K562 (cell line): ENCODE measurements at regions not wholly inside any gene's neighbourhood (a gene's known extent, or its start where the extent isn't known, plus 50 kb on each side); places are given as distances from the start of the nearest gene placed in this dataset.

Experiments
- ATAC-seq: fragments of 200-7000 bp; cut with Tn5 transposase; 3 replicates; pipeline ENCODE4 v1.9.1; 2020; ENCODE audit warnings: moderate library complexity
- BruUV-seq: library from RNA; stranded (reverse); fragments of 400-500 nt; replicated peaks from 2 replicates; lab custom pipeline; 2021; lab: Mats Ljungman, UMichigan
- CTCF ChIA-PET: fragments of 300-600 bp; formaldehyde crosslinking; extraction: SDS; loops from one replicate; lab custom pipeline; 2021; ENCODE audit warnings: low intra/inter-chr PET ratio; lab: Yijun Ruan, JAX
- POLR2A ChIA-PET: fragments of 300-600, 350-650 bp; sonication (Branson Sonifier 250); formaldehyde crosslinking; extraction: SDS; loops from one replicate; lab custom pipeline; 2021; ENCODE audit warnings: antibody characterized with exemption, inconsistent platforms; lab: Yijun Ruan, JAX
- DNase-seq, 4 experiments: peaks; one replicate each; pipeline versions ENCODE4 v3.0.0 to v3.0.0-alpha.2; 2011 to 2018; ENCODE audit warnings: low spot score in 3 of 4, mixed read lengths in 3 of 4; ENCODE audit errors: extremely low read depth in 1 of 4
- FAIRE-seq: peaks from 2 replicates; lab custom pipeline; 2011; peaks lifted over from hg19 to GRCh38; lab: Jason Lieb, UNC
- H2AFZ ChIP-seq: 2 replicates; pipeline ENCODE4 v1.6.0; 2011; ENCODE audit warnings: low read depth, low read length, control low read depth, inconsistent platforms
- H3K27ac ChIP-seq: fragments of 200-600 bp; 3 replicates; pipeline ENCODE4 v1.8.0; 2011; ENCODE audit warnings: low read depth, mild to moderate bottlenecking, control low read depth, inconsistent platforms, low read length, moderate library complexity, mixed read lengths; ENCODE audit errors: extremely low read depth
- H3K27me3 ChIP-seq, 2 experiments: fragments of 300-600 bp in 1 of 2; 2 replicates in 1 of 2; 3 replicates in 1 of 2; pipeline versions ENCODE4 v1.6.0 to v1.8.0; 2011; ENCODE audit warnings: inconsistent platforms in 2 of 2, low read length in 2 of 2, mild to moderate bottlenecking in 1 of 2, mixed read lengths in 1 of 2, moderate library complexity in 1 of 2; ENCODE audit not compliant: control insufficient read depth in 2 of 2, insufficient read depth in 2 of 2
- H3K36me3 ChIP-seq: fragments of 300-600 bp; 3 replicates; pipeline ENCODE4 v1.8.0; 2011; ENCODE audit warnings: mild to moderate bottlenecking, low read length, inconsistent platforms; ENCODE audit not compliant: control insufficient read depth, insufficient read depth
- H3K4me1 ChIP-seq, 2 experiments: fragments of 200-600 bp in 1 of 2; replicated peaks in 1 of 2; 2 replicates in 1 of 2; 3 replicates in 1 of 2; pipeline versions ENCODE4 v1.5.1 to v1.8.0; 2011; ENCODE audit warnings: inconsistent platforms in 2 of 2, low read length in 2 of 2, mild to moderate bottlenecking in 1 of 2, mixed read lengths in 1 of 2, moderate library complexity in 1 of 2; ENCODE audit not compliant: control insufficient read depth in 2 of 2, insufficient read depth in 2 of 2
- H3K4me2 ChIP-seq: 2 replicates; pipeline ENCODE4 v1.6.1; 2011; ENCODE audit warnings: low read length, control low read depth, inconsistent platforms, mixed read lengths; ENCODE audit not compliant: insufficient read depth
- H3K4me3 ChIP-seq: fragments of 200-600 bp; sonication (generic), shearing (Covaris generic); 2 replicates; pipeline ENCODE4 v1.5.1; 2016; ENCODE audit warnings: control low read depth, inconsistent platforms
- H3K79me2 ChIP-seq: fragments of 200-600 bp; 3 replicates; pipeline ENCODE4 v1.8.0; 2011; ENCODE audit warnings: low read length, inconsistent platforms; ENCODE audit not compliant: control insufficient read depth, insufficient read depth
- H3K9ac ChIP-seq, 2 experiments: 2 replicates each; pipeline versions ENCODE4 v1.6.0 to v1.6.1; 2011; ENCODE audit warnings: low read depth in 2 of 2, low read length in 2 of 2, control low read depth in 1 of 2, inconsistent platforms in 1 of 2, mild to moderate bottlenecking in 1 of 2, mixed read lengths in 1 of 2; ENCODE audit not compliant: insufficient read depth in 1 of 2
- H3K9me1 ChIP-seq: one replicate; pipeline ENCODE4 v1.6.0; 2011; ENCODE audit warnings: inconsistent platforms, mild to moderate bottlenecking, low read length, moderate library complexity; ENCODE audit not compliant: control insufficient read depth, insufficient read depth
- H3K9me3 ChIP-seq: replicated peaks from 2 replicates; pipeline ENCODE4 v1.5.1; 2011; ENCODE audit warnings: low read depth, low read length, inconsistent platforms; ENCODE audit not compliant: control insufficient read depth, insufficient read depth
- H4K20me1 ChIP-seq: replicated peaks from 2 replicates; pipeline ENCODE4 v1.6.1; 2011; ENCODE audit warnings: low read length, inconsistent platforms, mixed read lengths; ENCODE audit not compliant: control insufficient read depth, insufficient read depth
- CUX1 ChIP-seq: fragments of 200-800 bp; sonication (Bioruptor generic); IDR thresholded peaks from 2 replicates; pipeline ENCODE4 v1.6.1; 2016; ENCODE audit warnings: missing genetic modification characterization, missing compliant biosample characterization
- SIX5 ChIP-seq, 2 experiments: IDR thresholded peaks; 2 replicates each; pipeline ENCODE4 v1.6.1; 2011; ENCODE audit warnings: low read length in 2 of 2, borderline replicate concordance in 1 of 2, low read depth in 1 of 2, mild to moderate bottlenecking in 1 of 2, moderate library complexity in 1 of 2; ENCODE audit not compliant: insufficient read depth in 1 of 2
- ZNF134 ChIP-seq: fragments of 250-450 bp; sonication (Bioruptor Pico); conservative IDR thresholded peaks from 2 replicates; pipeline ENCODE4 v1.4.0; 2020
- ZNF224 ChIP-seq: sonication (generic); formaldehyde crosslinking; IDR thresholded peaks from 2 replicates; pipeline ENCODE4 v1.8.0; 2022; ENCODE audit warnings: mild to moderate bottlenecking, missing genetic modification reagents
- ZNF695 ChIP-seq: fragments of 450-650 bp; formaldehyde crosslinking; IDR thresholded peaks from 2 replicates; pipeline ENCODE4 v1.4.0; 2020; ENCODE audit warnings: mild to moderate bottlenecking, moderate library complexity
- WGBS: fragments of 100-300 bp; shearing (Covaris generic); methylation state at CpG from one replicate; pipeline ENCODE4 v1.1.6; 2016; ENCODE audit warnings: low coverage, mixed read lengths; ENCODE audit not compliant: insufficient coverage; ENCODE audit errors: missing lambda C conversion rate; 5-methylcytosine and 5-hydroxymethylcytosine counted together
- in situ Hi-C: fragments of 300-500 bp; cut with MboI; formaldehyde crosslinking; loops from 4 replicates; pipeline ENCODE4 v1.15.0; 2018; ENCODE audit warnings: inconsistent platforms, mixed read lengths
- intact Hi-C: fragments of 100-400 bp; cut with micrococcal nuclease; formaldehyde crosslinking; loops from 2 replicates; pipeline ENCODE4 v1.14.2; 2022
- TF ChIP-seq, protein P1 (sequence below): fragments of 450-650 bp; conservative IDR thresholded peaks from 2 replicates; pipeline ENCODE4 v1.6.1; 2016; ENCODE audit warnings: missing genetic modification characterization, low read depth, mild to moderate bottlenecking, missing compliant biosample characterization, moderate library complexity
- TF ChIP-seq, protein P2 (sequence below), 2 experiments: fragments of 450-650 bp in 1 of 2; sonication (generic) in 1 of 2; formaldehyde crosslinking in 1 of 2; IDR thresholded peaks in 1 of 2; conservative IDR thresholded peaks in 1 of 2; 2 replicates each; pipeline versions ENCODE4 v1.6.1 to v1.8.1; 2016 to 2023; ENCODE audit warnings: mild to moderate bottlenecking in 2 of 2, moderate library complexity in 2 of 2, inconsistent platforms in 1 of 2, missing genetic modification reagents in 1 of 2

- ChIA-PET CTCF (no interaction called here), POLR2A (no interaction called here)
- Histone ChIP-seq H4K20me1 (no peaks in the 10 kb centered on the region), H3K27ac (no peak overlapping the region), H3K9me1 (no peaks in the 10 kb centered on the region), H3K36me3 (no peaks in the 10 kb centered on the region), H2AFZ (no peak overlapping the region), H3K4me2 (no peak overlapping the region), H3K9ac (no peak overlapping the region), H3K9me3 (no peaks in the 10 kb centered on the region), H3K79me2 (no peaks in the 10 kb centered on the region), H3K4me3 (no peak overlapping the region), H3K27me3 (no peaks in the 10 kb centered on the region), H3K4me1 (no peaks in the 10 kb centered on the region)
- no peak for TF ChIP-seq CUX1 (CRISPR knock-in tag)
- TF ChIP-seq, protein P1, sequence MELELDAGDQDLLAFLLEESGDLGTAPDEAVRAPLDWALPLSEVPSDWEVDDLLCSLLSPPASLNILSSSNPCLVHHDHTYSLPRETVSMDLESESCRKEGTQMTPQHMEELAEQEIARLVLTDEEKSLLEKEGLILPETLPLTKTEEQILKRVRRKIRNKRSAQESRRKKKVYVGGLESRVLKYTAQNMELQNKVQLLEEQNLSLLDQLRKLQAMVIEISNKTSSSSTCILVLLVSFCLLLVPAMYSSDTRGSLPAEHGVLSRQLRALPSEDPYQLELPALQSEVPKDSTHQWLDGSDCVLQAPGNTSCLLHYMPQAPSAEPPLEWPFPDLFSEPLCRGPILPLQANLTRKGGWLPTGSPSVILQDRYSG (tag) = no peak
- TF ChIP-seq ZNF224 (CRISPR knock-in tag) = no peak
- no peak for TF ChIP-seq ZNF134 (CRISPR knock-in tag)
- TF ChIP-seq, protein P2, sequence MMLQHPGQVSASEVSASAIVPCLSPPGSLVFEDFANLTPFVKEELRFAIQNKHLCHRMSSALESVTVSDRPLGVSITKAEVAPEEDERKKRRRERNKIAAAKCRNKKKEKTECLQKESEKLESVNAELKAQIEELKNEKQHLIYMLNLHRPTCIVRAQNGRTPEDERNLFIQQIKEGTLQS (IDR thresholded peaks at IDR 0.05) = no peak
- TF ChIP-seq, protein P2 (CRISPR knock-in tag; conservative IDR thresholded peaks at IDR 0.05) = no peak
- TF ChIP-seq ZNF695 (CRISPR knock-in tag) = no peak
- TF ChIP-seq SIX5 (IDR thresholded peaks at IDR 0.05; ENCODE audit: borderline replicate concordance in 1 of 2, insufficient read depth in 1 of 2, low read depth in 1 of 2, low read length in 2 of 2) = no peak
- no TSS peak for BruUV-seq
- intact Hi-C loops (no loop called here), in situ Hi-C loops (no loop called here)
- no peak for ATAC-seq
- FAIRE-seq = no peak
- 0% methylated on average over 1 of the region's 1 CpG for WGBS
- DNase-seq = no peak
These were observed 207.7 kb upstream of the SLIT2 start for GRCh38 chr4:20043991-20044390.
